HG03442 (cell line): ENCODE measurements at regions not wholly inside any gene's neighbourhood (a gene's known extent, or its start where the extent isn't known, plus 50 kb on each side); places are given as distances from the start of the nearest gene placed in this dataset.
"Not testable (repeated sequence)": the region's sequence is repeated elsewhere in the genome, so short reads cannot be mapped to it uniquely, and the experiment has no call there.

Experiments used
- ATAC-seq: cut with Tn5 transposase; IDR thresholded peaks from one replicate; pipeline ENCODE4 v1.9.1; 2021; ENCODE audit warnings: mild to moderate bottlenecking, moderate library complexity; ENCODE audit not compliant: unreplicated experiment

- ATAC-seq, result no peak
These were observed 188.3 kb downstream of the MIB1 start for GRCh38 chr18:21928925-21929324.

- ATAC-seq, result no peak
These were observed 189.6 kb downstream of the MIB1 start for GRCh38 chr18:21930177-21930576.

GRCh38 chr18:21933931-21934765 is 193.6 kb downstream of the MIB1 start:
- ATAC-seq, result no peak

- ATAC-seq, result no peak
These were observed 194.1 kb downstream of the MIB1 start for GRCh38 chr18:21934766-21935015.

GRCh38 chr18:21943456-21943855 is 202.9 kb downstream of the MIB1 start:
- no peak for ATAC-seq

- no peak for ATAC-seq
These were observed 208.9 kb downstream of the MIB1 start for GRCh38 chr18:21949326-21950015.

- ATAC-seq, result peak; percentile 98
These were observed 213.4 kb upstream of the GATA6 start for GRCh38 chr18:21955757-21956652.

- ATAC-seq, result no peak
These were observed 211.1 kb upstream of the GATA6 start for GRCh38 chr18:21958263-21958662.

- ATAC-seq, result no peak
These were observed 210.5 kb upstream of the GATA6 start for GRCh38 chr18:21958707-21959450.

- no peak for ATAC-seq
These were observed 209.2 kb upstream of the GATA6 start for GRCh38 chr18:21960189-21960588.

- no peak for ATAC-seq
These were observed 206.1 kb upstream of the GATA6 start for GRCh38 chr18:21963336-21963735.

GRCh38 chr18:21968338-21968737 is 201.1 kb upstream of the GATA6 start:
- ATAC-seq, result no peak

GRCh38 chr18:21972281-21972680 is 197.1 kb upstream of the GATA6 start:
- no peak for ATAC-seq

- not testable (repeated sequence) for ATAC-seq
These were observed 193.4 kb upstream of the GATA6 start for GRCh38 chr18:21975954-21976353.

GRCh38 chr18:21978546-21979170 is 190.7 kb upstream of the GATA6 start:
- no peak for ATAC-seq

- ATAC-seq, result no peak
These were observed 190.2 kb upstream of the GATA6 start for GRCh38 chr18:21979171-21979560.

- no peak for ATAC-seq
These were observed 189.6 kb upstream of the GATA6 start for GRCh38 chr18:21979759-21980158.

- ATAC-seq, result no peak
These were observed 188.6 kb upstream of the GATA6 start for GRCh38 chr18:21980744-21981143.

GRCh38 chr18:21981489-21981888 is 187.9 kb upstream of the GATA6 start:
- ATAC-seq, result not testable (repeated sequence)

- no peak for ATAC-seq
These were observed 178.3 kb upstream of the GATA6 start for GRCh38 chr18:21991081-21991534.
